Neural crest cell (in vitro differentiated cells): ENCODE measurements at regions not wholly inside any gene's neighbourhood (a gene's known extent, or its start where the extent isn't known, plus 50 kb on each side); places are given as distances from the start of the nearest gene placed in this dataset.
A peak's percentile ranks its signal among the peaks of the same experiment; 100 is the strongest.

Experiments used
- DNase-seq: peaks from one replicate; pipeline ENCODE4 v3.0.0; 2021; ENCODE audit warnings: low read depth, mixed read lengths, low spot score
- H3K27ac Mint-ChIP-seq: one replicate; pipeline ENCODE4 v1.8.0; 2021; ENCODE audit warnings: mild to moderate bottlenecking, mixed read lengths; ENCODE audit not compliant: unreplicated experiment
- H3K27me3 Mint-ChIP-seq: 2 replicates; pipeline ENCODE4 v1.8.0; 2021; ENCODE audit warnings: low read depth, mild to moderate bottlenecking, mixed read lengths
- H3K36me3 Mint-ChIP-seq: 2 replicates; pipeline ENCODE4 v1.8.0; 2021; ENCODE audit warnings: low read depth, mild to moderate bottlenecking, mixed read lengths
- H3K4me1 Mint-ChIP-seq: 2 replicates; pipeline ENCODE4 v1.8.0; 2021; ENCODE audit warnings: mixed read lengths
- H3K4me3 Mint-ChIP-seq: one replicate; pipeline ENCODE4 v1.8.0; 2021; ENCODE audit warnings: mild to moderate bottlenecking, mixed read lengths
- H3K9me3 Mint-ChIP-seq: 2 replicates; pipeline ENCODE4 v1.8.0; 2021; ENCODE audit warnings: mixed read lengths
- CTCF ChIP-seq: fragments of 200-600 bp; sonication (generic); conservative IDR thresholded peaks from 2 replicates; pipeline ENCODE4 v1.5.0; 2021; ENCODE audit warnings: antibody characterized with exemption, mild to moderate bottlenecking

DNA sequence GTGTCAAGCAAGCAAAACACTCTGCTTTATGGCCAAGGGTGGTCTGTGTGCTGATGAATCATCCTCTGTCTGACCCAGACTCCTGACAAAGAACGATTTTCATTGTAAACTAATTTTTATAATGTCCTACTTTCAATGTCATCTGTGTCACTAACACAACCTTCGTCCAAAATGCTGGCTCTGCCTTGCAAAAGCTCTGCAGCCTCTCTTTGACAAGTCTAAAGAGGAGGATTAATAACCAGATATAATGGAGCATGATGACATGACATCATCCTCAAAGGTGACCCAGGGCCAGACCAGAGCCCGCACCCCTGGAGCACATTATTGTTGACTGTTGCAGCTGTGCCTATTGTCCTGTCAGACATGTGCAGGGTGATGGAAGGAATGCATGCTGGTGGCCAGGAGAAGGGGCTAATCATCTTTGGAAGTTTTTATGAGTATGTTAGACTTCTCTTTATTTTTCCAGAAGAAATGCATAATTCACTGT, 589.4 kb downstream of the NR2F1-AS1 start:
- no peak for TF ChIP-seq CTCF
- peak overlapping the region; percentile 58 for H3K27ac Mint-ChIP-seq
- H3K4me3 Mint-ChIP-seq: peak overlapping the region; percentile 8
- no peak for DNase-seq
- peaks cover 32% of the 10 kb centered on the region for H3K4me1 Mint-ChIP-seq
- H3K36me3 Mint-ChIP-seq: peaks cover 10% of the 10 kb centered on the region
- no peaks in the 10 kb centered on the region for H3K27me3 Mint-ChIP-seq
- H3K9me3 Mint-ChIP-seq: peaks cover 19% of the 10 kb centered on the region

DNA sequence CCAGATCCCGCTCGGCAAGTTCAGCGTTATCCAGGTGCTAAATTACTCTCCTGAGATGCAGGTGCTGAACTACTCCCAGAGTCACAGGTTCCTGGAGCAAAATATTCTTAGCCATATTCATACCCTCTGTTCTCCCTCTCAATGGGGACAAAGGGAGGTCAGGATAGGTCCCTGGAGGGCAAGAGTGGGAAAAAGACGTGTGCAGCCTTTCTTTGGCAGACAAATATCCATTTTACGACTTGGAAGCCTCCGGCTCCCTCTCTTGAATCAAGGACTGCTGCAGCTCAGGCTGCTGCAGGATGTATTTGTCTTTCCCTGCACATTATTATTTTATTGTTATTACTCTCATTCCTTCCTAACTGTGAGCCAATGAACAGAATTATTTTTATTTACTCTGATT, 590.2 kb downstream of the NR2F1-AS1 start:
- DNase-seq: no peak
- H3K9me3 Mint-ChIP-seq: peaks cover 19% of the 10 kb centered on the region
- H3K27me3 Mint-ChIP-seq: no peaks in the 10 kb centered on the region
- no peak for TF ChIP-seq CTCF
- no peak overlapping the region for H3K4me3 Mint-ChIP-seq
- H3K27ac Mint-ChIP-seq: no peak overlapping the region
- peaks cover 32% of the 10 kb centered on the region for H3K4me1 Mint-ChIP-seq
- H3K36me3 Mint-ChIP-seq: peaks cover 10% of the 10 kb centered on the region

- H3K4me3 Mint-ChIP-seq: no peak overlapping the region
- H3K9me3 Mint-ChIP-seq: peaks cover 12% of the 10 kb centered on the region
- peak overlapping the region; percentile 22 for H3K27ac Mint-ChIP-seq
- no peak for DNase-seq
- TF ChIP-seq CTCF: no peak
- H3K36me3 Mint-ChIP-seq: peaks cover 15% of the 10 kb centered on the region
- H3K4me1 Mint-ChIP-seq: peaks cover 64% of the 10 kb centered on the region
- no peaks in the 10 kb centered on the region for H3K27me3 Mint-ChIP-seq
Measured at GRCh38 chr5:92981001-92981400, 600.0 kb downstream of the NR2F1-AS1 start.

DNA sequence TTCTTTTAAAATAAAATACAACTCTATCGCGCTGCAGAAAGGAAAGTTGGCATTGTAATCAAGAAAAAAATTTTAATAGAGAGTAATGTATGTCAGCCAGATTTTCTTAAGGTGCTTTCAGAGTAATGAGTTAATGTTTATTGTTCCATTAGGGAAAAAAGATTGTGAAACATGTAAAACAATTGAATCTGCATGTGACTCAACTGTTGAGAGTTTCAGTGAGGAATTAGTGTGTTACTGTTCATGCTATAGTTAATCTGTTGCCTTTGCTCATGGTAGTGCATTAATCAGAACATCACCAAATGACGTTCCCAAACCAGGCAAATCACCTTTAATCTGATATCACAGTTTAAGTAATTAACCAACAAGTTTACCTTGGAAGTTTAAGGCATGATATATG, 600.5 kb downstream of the NR2F1-AS1 start:
- Mint-ChIP-seq H3K36me3 (peaks cover 16% of the 10 kb centered on the region), H3K4me3 (no peak overlapping the region), H3K4me1 (peaks cover 64% of the 10 kb centered on the region), H3K27ac (peak overlapping the region; percentile 73), H3K9me3 (peaks cover 14% of the 10 kb centered on the region), H3K27me3 (no peaks in the 10 kb centered on the region)
- TF ChIP-seq CTCF: no peak
- DNase-seq: no peak

- Mint-ChIP-seq H3K4me1 (peaks cover 63% of the 10 kb centered on the region), H3K36me3 (peaks cover 20% of the 10 kb centered on the region), H3K27me3 (no peaks in the 10 kb centered on the region), H3K27ac (no peak overlapping the region), H3K9me3 (peaks cover 16% of the 10 kb centered on the region), H3K4me3 (peak overlapping the region; percentile 36)
- no peak for TF ChIP-seq CTCF
- DNase-seq: peak; percentile 50
Measured at GRCh38 chr5:92979716-92980115, 601.3 kb downstream of the NR2F1-AS1 start.
